Skeletal muscle satellite cell (primary cell): ENCODE measurements at regions not wholly inside any gene's neighbourhood (a gene's known extent, or its start where the extent isn't known, plus 50 kb on each side); places are given as distances from the start of the nearest gene placed in this dataset.

Experiments
- H3K27me3 ChIP-seq: 2 replicates; pipeline ENCODE4 v1.7.0; 2013; ENCODE audit warnings: low read length; ENCODE audit not compliant: control insufficient read depth, insufficient read depth
- H3K36me3 ChIP-seq: 2 replicates; pipeline ENCODE4 v1.7.0; 2013; ENCODE audit warnings: mild to moderate bottlenecking, control low read depth, low read length; ENCODE audit not compliant: insufficient read depth
- H3K4me1 ChIP-seq: 2 replicates; pipeline ENCODE4 v1.7.0; 2013; ENCODE audit warnings: low read length; ENCODE audit not compliant: control insufficient read depth, insufficient read depth
- H3K4me2 ChIP-seq: 2 replicates; pipeline ENCODE4 v1.7.0; 2013; ENCODE audit warnings: mild to moderate bottlenecking, low read length
- H3K4me3 ChIP-seq: 2 replicates; pipeline ENCODE4 v1.7.0; 2013; ENCODE audit warnings: low read length
- H3K9ac ChIP-seq: 2 replicates; pipeline ENCODE4 v1.7.0; 2013; ENCODE audit warnings: mild to moderate bottlenecking, low read depth, low read length, moderate library complexity
- H3K9me3 ChIP-seq: replicated peaks from 2 replicates; pipeline ENCODE4 v1.7.0; 2013; ENCODE audit warnings: mild to moderate bottlenecking, control low read depth, low read length

- peaks cover 43% of the 10 kb centered on the region for H3K4me1 ChIP-seq
- H3K27me3 ChIP-seq, result no peaks in the 10 kb centered on the region
- no peak overlapping the region for H3K4me2 ChIP-seq
- no peak overlapping the region for H3K4me3 ChIP-seq
- no peak overlapping the region for H3K9ac ChIP-seq
- no peaks in the 10 kb centered on the region for H3K36me3 ChIP-seq
- no peaks in the 10 kb centered on the region for H3K9me3 ChIP-seq
These were observed 88.2 kb upstream of the POMGNT2 start for GRCh38 chr3:43194069-43194468.

GRCh38 chr3:43192028-43192427 is 86.1 kb upstream of the POMGNT2 start:
- no peak overlapping the region for H3K4me2 ChIP-seq
- H3K36me3 ChIP-seq, result no peaks in the 10 kb centered on the region
- H3K9me3 ChIP-seq, result no peaks in the 10 kb centered on the region
- peaks cover 37% of the 10 kb centered on the region for H3K4me1 ChIP-seq
- no peaks in the 10 kb centered on the region for H3K27me3 ChIP-seq
- H3K4me3 ChIP-seq, result no peak overlapping the region
- H3K9ac ChIP-seq, result peak overlapping the region; percentile 69

GRCh38 chr3:43191116-43191515 is 85.2 kb upstream of the POMGNT2 start:
- Histone ChIP-seq H3K4me3 (no peak overlapping the region), H3K36me3 (no peaks in the 10 kb centered on the region), H3K9ac (peak overlapping the region; percentile 69), H3K4me1 (peaks cover 44% of the 10 kb centered on the region), H3K4me2 (no peak overlapping the region), H3K27me3 (no peaks in the 10 kb centered on the region), H3K9me3 (no peaks in the 10 kb centered on the region)

GRCh38 chr3:43190670-43191069 is 84.8 kb upstream of the POMGNT2 start:
- peak overlapping the region; percentile 61 for H3K4me3 ChIP-seq
- peaks cover 48% of the 10 kb centered on the region for H3K4me1 ChIP-seq
- H3K27me3 ChIP-seq, result no peaks in the 10 kb centered on the region
- peak overlapping the region; percentile 76 for H3K4me2 ChIP-seq
- no peaks in the 10 kb centered on the region for H3K9me3 ChIP-seq
- peak overlapping the region; percentile 81 for H3K9ac ChIP-seq
- H3K36me3 ChIP-seq, result no peaks in the 10 kb centered on the region

- H3K4me2 ChIP-seq, result no peak overlapping the region
- H3K27me3 ChIP-seq, result no peaks in the 10 kb centered on the region
- H3K9me3 ChIP-seq, result no peaks in the 10 kb centered on the region
- H3K4me3 ChIP-seq, result no peak overlapping the region
- peaks cover 56% of the 10 kb centered on the region for H3K4me1 ChIP-seq
- no peak overlapping the region for H3K9ac ChIP-seq
- no peaks in the 10 kb centered on the region for H3K36me3 ChIP-seq
These were observed 82.1 kb upstream of the POMGNT2 start for GRCh38 chr3:43187836-43188479.

GRCh38 chr3:43185983-43186314 is 80.1 kb upstream of the POMGNT2 start:
- Histone ChIP-seq H3K27me3 (no peaks in the 10 kb centered on the region), H3K4me1 (peaks cover 43% of the 10 kb centered on the region), H3K9ac (peak overlapping the region; percentile 41), H3K9me3 (no peaks in the 10 kb centered on the region), H3K4me3 (peak overlapping the region; percentile 6), H3K4me2 (no peak overlapping the region), H3K36me3 (no peaks in the 10 kb centered on the region)

GRCh38 chr3:43185274-43185982 is 79.5 kb upstream of the POMGNT2 start:
- Histone ChIP-seq H3K4me1 (peaks cover 46% of the 10 kb centered on the region), H3K36me3 (no peaks in the 10 kb centered on the region), H3K9me3 (no peaks in the 10 kb centered on the region), H3K4me3 (no peak overlapping the region), H3K9ac (peak overlapping the region; percentile 44), H3K27me3 (no peaks in the 10 kb centered on the region), H3K4me2 (peak overlapping the region; percentile 6)

GRCh38 chr3:43183456-43183855 is 77.6 kb upstream of the POMGNT2 start:
- Histone ChIP-seq H3K4me1 (peaks cover 49% of the 10 kb centered on the region), H3K4me2 (no peak overlapping the region), H3K4me3 (no peak overlapping the region), H3K9me3 (no peaks in the 10 kb centered on the region), H3K27me3 (no peaks in the 10 kb centered on the region), H3K9ac (no peak overlapping the region), H3K36me3 (no peaks in the 10 kb centered on the region)

GRCh38 chr3:43181202-43181821 is 75.4 kb upstream of the POMGNT2 start:
- peak overlapping the region; percentile 79 for H3K9ac ChIP-seq
- H3K36me3 ChIP-seq, result no peaks in the 10 kb centered on the region
- H3K9me3 ChIP-seq, result no peaks in the 10 kb centered on the region
- no peak overlapping the region for H3K4me2 ChIP-seq
- no peaks in the 10 kb centered on the region for H3K27me3 ChIP-seq
- H3K4me3 ChIP-seq, result no peak overlapping the region
- H3K4me1 ChIP-seq, result peaks cover 51% of the 10 kb centered on the region

- Histone ChIP-seq H3K9me3 (no peaks in the 10 kb centered on the region), H3K36me3 (no peaks in the 10 kb centered on the region), H3K9ac (peak overlapping the region; percentile 79), H3K4me1 (peaks cover 46% of the 10 kb centered on the region), H3K27me3 (no peaks in the 10 kb centered on the region), H3K4me3 (no peak overlapping the region), H3K4me2 (peak overlapping the region; percentile 38)
These were observed 74.8 kb upstream of the POMGNT2 start for GRCh38 chr3:43180694-43181093.

- no peaks in the 10 kb centered on the region for H3K27me3 ChIP-seq
- no peaks in the 10 kb centered on the region for H3K9me3 ChIP-seq
- H3K4me3 ChIP-seq, result no peak overlapping the region
- H3K9ac ChIP-seq, result peak overlapping the region; percentile 84
- peaks cover 40% of the 10 kb centered on the region for H3K4me1 ChIP-seq
- peak overlapping the region; percentile 38 for H3K4me2 ChIP-seq
- no peaks in the 10 kb centered on the region for H3K36me3 ChIP-seq
These were observed 74.1 kb upstream of the POMGNT2 start for GRCh38 chr3:43180027-43180426.
